Pancreas (tissue), 10 donors: ENCODE measurements at regions not wholly inside any gene's neighbourhood (a gene's known extent, or its start where the extent isn't known, plus 50 kb on each side); places are given as distances from the start of the nearest gene placed in this dataset.

Source experiments
- ATAC-seq, 4 donors: fragments of 200-7000 bp; cut with Tn5 transposase; one replicate each; pipeline versions ENCODE4 v1.8.0 to v1.9.1; 2020; ENCODE audit warnings: mild to moderate bottlenecking in 4 of 4, moderate library complexity in 4 of 4
- DNase-seq, 6 donors: peaks; one replicate each; pipeline ENCODE4 v3.0.0-alpha.2; 2020
- FAIRE-seq: peaks from 2 replicates; lab custom pipeline; 2012; peaks lifted over from hg19 to GRCh38; lab: Jason Lieb, UNC
- H3K27ac ChIP-seq, 4 donors: fragments of 200-600 bp; sonication (generic); 1 replicate in 3 of 4; 2 replicates in 1 of 4; pipeline versions ENCODE4 v1.5.0 to v1.8.0; 2020
- H3K27me3 ChIP-seq, 4 donors: fragments of 200-600 bp; one replicate each; pipeline ENCODE4 v1.8.0; 2021
- H3K36me3 ChIP-seq, 3 donors: fragments of 200-600 bp; sonication (generic) in 1 of 3; one replicate each; pipeline versions ENCODE4 v1.5.0 to v1.8.0; 2020 to 2021
- H3K4me1 ChIP-seq, 3 donors: fragments of 200-600 bp; one replicate each; pipeline ENCODE4 v1.8.0; 2021
- H3K4me3 ChIP-seq, 4 donors: fragments of 200-600 bp; sonication (generic) in 2 of 4; one replicate each; pipeline versions ENCODE4 v1.5.0 to v1.8.0; 2020 to 2021
- H3K9me3 ChIP-seq, 4 donors: fragments of 200-600 bp; one replicate each; pipeline ENCODE4 v1.8.0; 2021
- WGBS, 2 donors: extraction: QIAGEN DNeasy Blood & Tissue Kit; methylation state at CpG; one replicate each; pipeline ENCODE4 v1.1.7; 2013; 5-methylcytosine and 5-hydroxymethylcytosine counted together
- intact Hi-C, 3 donors: fragments of 100-400 bp; cut with DNase I; formaldehyde crosslinking; loops; one replicate each; pipeline versions ENCODE4 v1.11.1 to v1.14.2; 2022
- TF ChIP-seq, protein P1 (sequence below), 4 donors: fragments of 200-600 bp; sonication (generic) in 3 of 4; IDR thresholded peaks; one replicate each; pipeline versions ENCODE4 v1.5.0 to v1.8.0; 2021; ENCODE audit warnings: antibody characterized with exemption in 4 of 4
- donor health status: healthy with polysubstance abuse.
- donor health status: DM: no; HTN: no; CAD: no; lungs with moderate emphysema.
- donor health status: DM: no; HTN: no; CAD: no.
- donor health status: control.
- donor health status: control.
- donor health status: Bipolar disorder and iron deficiency.
- donor health status: DM: yes; HTN: yes; CAD: no.
- donor health status: DM: no; HTN: no; CAD: no.
- donor health status: DM: no; HTN: no; CAD: no.
- donor health status: DM: yes; HTN: yes; CAD: no.

DNA sequence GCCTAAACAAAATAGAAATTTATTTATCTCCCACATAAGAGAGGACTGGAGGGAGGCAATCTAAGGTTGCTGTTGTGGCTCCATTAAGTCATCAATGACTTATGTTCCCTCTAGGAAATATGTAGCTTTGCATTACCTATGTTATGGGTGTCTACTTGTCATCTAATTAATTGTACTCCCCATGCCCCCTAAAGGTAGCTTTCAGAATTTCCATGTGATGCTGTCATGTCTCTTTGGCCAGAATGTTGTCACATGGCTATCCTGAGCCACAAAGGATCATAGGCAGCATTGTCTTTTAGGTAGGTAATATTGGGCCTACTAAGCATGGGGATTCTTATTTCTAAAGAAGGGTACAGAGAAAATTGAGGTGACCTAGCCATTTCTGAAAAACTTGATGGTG is 935.6 kb upstream of the FANCL start:
- no peak overlapping the region for H3K27ac ChIP-seq
- no peak for FAIRE-seq
- no peaks in the 10 kb centered on the region for H3K9me3 ChIP-seq
- intact Hi-C loops = no loop called here
- H3K4me1 ChIP-seq = no peaks in the 10 kb centered on the region
- H3K27me3 ChIP-seq = no peaks in the 10 kb centered on the region
- no peaks in the 10 kb centered on the region for H3K36me3 ChIP-seq
- no peak overlapping the region for H3K4me3 ChIP-seq
- no peak for ATAC-seq
- TF ChIP-seq, protein P1, sequence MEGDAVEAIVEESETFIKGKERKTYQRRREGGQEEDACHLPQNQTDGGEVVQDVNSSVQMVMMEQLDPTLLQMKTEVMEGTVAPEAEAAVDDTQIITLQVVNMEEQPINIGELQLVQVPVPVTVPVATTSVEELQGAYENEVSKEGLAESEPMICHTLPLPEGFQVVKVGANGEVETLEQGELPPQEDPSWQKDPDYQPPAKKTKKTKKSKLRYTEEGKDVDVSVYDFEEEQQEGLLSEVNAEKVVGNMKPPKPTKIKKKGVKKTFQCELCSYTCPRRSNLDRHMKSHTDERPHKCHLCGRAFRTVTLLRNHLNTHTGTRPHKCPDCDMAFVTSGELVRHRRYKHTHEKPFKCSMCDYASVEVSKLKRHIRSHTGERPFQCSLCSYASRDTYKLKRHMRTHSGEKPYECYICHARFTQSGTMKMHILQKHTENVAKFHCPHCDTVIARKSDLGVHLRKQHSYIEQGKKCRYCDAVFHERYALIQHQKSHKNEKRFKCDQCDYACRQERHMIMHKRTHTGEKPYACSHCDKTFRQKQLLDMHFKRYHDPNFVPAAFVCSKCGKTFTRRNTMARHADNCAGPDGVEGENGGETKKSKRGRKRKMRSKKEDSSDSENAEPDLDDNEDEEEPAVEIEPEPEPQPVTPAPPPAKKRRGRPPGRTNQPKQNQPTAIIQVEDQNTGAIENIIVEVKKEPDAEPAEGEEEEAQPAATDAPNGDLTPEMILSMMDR (IDR thresholded peaks at IDR 0.05) = no peak
- no peak for DNase-seq

DNA sequence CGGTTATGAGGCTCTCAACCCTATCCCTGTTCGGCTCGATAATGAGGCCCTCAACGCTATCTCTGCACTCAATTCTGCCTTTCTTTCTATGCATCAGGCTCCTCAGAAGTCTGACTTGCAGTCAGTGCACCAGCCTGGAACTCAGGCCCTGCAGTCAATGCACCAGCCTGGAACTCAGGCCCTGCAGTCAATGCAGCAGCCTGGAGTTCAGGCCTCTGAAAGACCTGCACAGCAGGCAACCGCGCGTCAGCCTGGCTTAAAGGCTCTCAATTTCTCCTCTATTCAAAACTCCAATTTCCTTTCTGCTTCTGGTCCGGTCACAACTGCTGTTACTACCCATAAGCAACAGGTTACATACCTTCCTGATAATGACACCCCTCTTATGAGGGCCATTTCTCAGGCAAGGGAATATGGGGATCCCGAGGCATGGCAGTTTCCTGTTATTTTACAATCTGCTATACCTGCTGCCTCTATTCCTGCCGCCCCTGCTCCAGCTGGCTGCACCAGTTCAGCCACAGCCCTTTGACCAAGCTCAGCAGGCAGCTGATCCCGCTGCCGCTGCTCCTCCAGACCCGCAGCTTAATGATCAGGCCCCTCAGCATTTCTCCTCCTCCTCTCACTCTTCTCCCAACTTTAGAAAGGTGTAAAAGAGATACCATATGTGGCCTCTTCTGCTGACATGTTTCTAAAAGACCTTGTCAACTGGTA is 933.6 kb upstream of the FANCL start:
- no peak overlapping the region for H3K27ac ChIP-seq
- 88% methylated on average over 13 of the region's 13 CpGs for WGBS, 2 donors
- TF ChIP-seq, protein P1 (IDR thresholded peaks at IDR 0.05) = no peak
- no peak overlapping the region for H3K4me3 ChIP-seq
- no peaks in the 10 kb centered on the region for H3K36me3 ChIP-seq
- intact Hi-C loops = no loop called here
- no peak for DNase-seq
- no peaks in the 10 kb centered on the region for H3K27me3 ChIP-seq
- no peaks in the 10 kb centered on the region for H3K4me1 ChIP-seq
- ATAC-seq = no peak
- H3K9me3 ChIP-seq = no peaks in the 10 kb centered on the region
- FAIRE-seq = no peak

- no peak for ATAC-seq
- FAIRE-seq = no peak
- intact Hi-C loops = no loop called here
Measured at GRCh38 chr2:59173325-59173724, 932.2 kb upstream of the FANCL start.

DNA sequence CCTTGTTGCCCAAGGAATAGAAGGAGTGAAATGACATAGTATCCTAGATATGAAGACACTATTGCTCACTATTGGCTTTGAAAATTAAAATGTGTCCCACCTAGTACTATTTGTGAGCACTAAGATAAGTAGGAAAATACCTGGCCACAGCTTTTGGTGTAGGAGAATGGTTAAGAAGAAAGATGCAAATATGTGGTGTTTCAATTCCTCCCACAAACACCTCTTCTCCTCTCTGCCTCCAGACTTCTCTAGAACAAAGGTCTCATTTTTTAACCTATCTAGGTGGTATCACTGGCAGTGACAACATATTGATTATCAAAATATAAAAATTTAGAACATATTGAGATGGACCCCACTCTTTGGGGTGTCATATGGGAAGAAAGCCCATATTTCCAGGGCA is 929.9 kb upstream of the FANCL start:
- H3K36me3 ChIP-seq = no peaks in the 10 kb centered on the region
- no peak for ATAC-seq
- no peak for DNase-seq

More at GRCh38 chr2:59173325-59173724, 932.2 kb upstream of the FANCL start:
- WGBS, 2 donors = 82 to 97% methylated on average over 8 of the region's 8 CpGs
- no peak for DNase-seq
- Histone ChIP-seq H3K27ac (no peak overlapping the region), H3K4me3 (no peak overlapping the region), H3K27me3 (no peaks in the 10 kb centered on the region), H3K9me3 (no peaks in the 10 kb centered on the region), H3K4me1 (no peaks in the 10 kb centered on the region), H3K36me3 (no peaks in the 10 kb centered on the region)
- TF ChIP-seq, protein P1 (IDR thresholded peaks at IDR 0.05) = no peak

GRCh38 chr2:59168766-59169165 is 927.6 kb upstream of the FANCL start:
- intact Hi-C loops = no loop called here
- WGBS, 2 donors = 90 to 92% methylated on average over 4 of the region's 4 CpGs
- TF ChIP-seq, protein P1 (IDR thresholded peaks at IDR 0.05) = no peak
- H3K4me1 ChIP-seq = peaks cover 0 to 4% (median 0%) of the 10 kb centered on the region in 3 donors
- ATAC-seq (no peak), FAIRE-seq (no peak), DNase-seq (no peak)
- no peaks in the 10 kb centered on the region for H3K9me3 ChIP-seq
- H3K27me3 ChIP-seq = no peaks in the 10 kb centered on the region
- no peaks in the 10 kb centered on the region for H3K36me3 ChIP-seq
- H3K27ac ChIP-seq = no peak overlapping the region
- H3K4me3 ChIP-seq = no peak overlapping the region

More for the DNA sequence above, 929.9 kb upstream of the FANCL start:
- TF ChIP-seq, protein P1 (IDR thresholded peaks at IDR 0.05) = no peak
- Histone ChIP-seq H3K27ac (no peak overlapping the region), H3K9me3 (no peaks in the 10 kb centered on the region), H3K4me1 (peaks cover 0 to 4% (median 0%) of the 10 kb centered on the region in 3 donors), H3K27me3 (no peaks in the 10 kb centered on the region), H3K4me3 (no peak overlapping the region)
- FAIRE-seq = no peak
- intact Hi-C loops = no loop called here
